HUES64 (cell line): ENCODE measurements at regions not wholly inside any gene's neighbourhood (a gene's known extent, or its start where the extent isn't known, plus 50 kb on each side); places are given as distances from the start of the nearest gene placed in this dataset.

Source experiments
- H3K27ac ChIP-seq: 2 replicates; pipeline ENCODE4 v1.7.0; 2013; ENCODE audit warnings: low read depth, low read length, inconsistent platforms
- H3K27me3 ChIP-seq: 2 replicates; pipeline ENCODE4 v1.6.1; 2013; ENCODE audit warnings: mild to moderate bottlenecking, low read length; ENCODE audit not compliant: insufficient read depth
- H3K36me3 ChIP-seq: 2 replicates; pipeline ENCODE4 v1.6.1; 2013; ENCODE audit warnings: mild to moderate bottlenecking, low read length; ENCODE audit not compliant: insufficient read depth
- H3K4me1 ChIP-seq: 2 replicates; pipeline ENCODE4 v1.6.1; 2013; ENCODE audit warnings: mild to moderate bottlenecking, low read length, moderate library complexity; ENCODE audit not compliant: insufficient read depth
- H3K4me3 ChIP-seq: 2 replicates; pipeline ENCODE4 v1.5.1; 2013; ENCODE audit warnings: mild to moderate bottlenecking, low read length, moderate library complexity
- H3K9ac ChIP-seq: 2 replicates; pipeline ENCODE4 v1.6.1; 2013; ENCODE audit warnings: mild to moderate bottlenecking, low read depth, low read length
- H3K9me3 ChIP-seq: 2 replicates; pipeline ENCODE4 v1.6.1; 2013; ENCODE audit warnings: low read depth, low read length; ENCODE audit not compliant: insufficient read depth
- WGBS: fragments of 150-250, 120-280 bp; methylation state at CpG from one replicate; pipeline ENCODE4 v1.1.7; 2013; ENCODE audit warnings: missing lambda C conversion rate; 5-methylcytosine and 5-hydroxymethylcytosine counted together

DNA sequence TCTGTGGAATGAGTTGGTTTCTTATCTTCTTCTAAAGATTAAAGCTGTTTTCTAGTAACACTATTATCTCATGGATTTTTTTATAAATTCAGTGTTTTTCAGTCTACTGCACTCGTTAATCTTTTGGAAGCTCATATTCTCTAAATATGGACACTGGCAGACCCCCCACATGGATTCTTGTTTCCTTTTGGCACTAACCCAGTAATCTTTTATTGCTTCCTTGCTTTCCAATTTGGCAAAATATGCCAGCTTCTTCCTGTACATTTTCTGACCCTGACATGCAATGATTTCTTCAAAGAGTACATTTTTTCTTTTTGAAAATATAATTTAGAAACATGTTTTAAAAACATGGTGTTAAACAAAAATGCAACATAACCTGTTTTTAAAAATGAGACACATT, 474.2 kb upstream of the FTMT start:
- no peaks in the 10 kb centered on the region for H3K9me3 ChIP-seq
- H3K36me3 ChIP-seq = no peaks in the 10 kb centered on the region
- H3K4me3 ChIP-seq = no peak overlapping the region
- no peaks in the 10 kb centered on the region for H3K27me3 ChIP-seq
- no peak overlapping the region for H3K9ac ChIP-seq
- H3K27ac ChIP-seq = no peak overlapping the region
- no peaks in the 10 kb centered on the region for H3K4me1 ChIP-seq
- WGBS = 94% methylated on average over 1 of the region's 1 CpG

DNA sequence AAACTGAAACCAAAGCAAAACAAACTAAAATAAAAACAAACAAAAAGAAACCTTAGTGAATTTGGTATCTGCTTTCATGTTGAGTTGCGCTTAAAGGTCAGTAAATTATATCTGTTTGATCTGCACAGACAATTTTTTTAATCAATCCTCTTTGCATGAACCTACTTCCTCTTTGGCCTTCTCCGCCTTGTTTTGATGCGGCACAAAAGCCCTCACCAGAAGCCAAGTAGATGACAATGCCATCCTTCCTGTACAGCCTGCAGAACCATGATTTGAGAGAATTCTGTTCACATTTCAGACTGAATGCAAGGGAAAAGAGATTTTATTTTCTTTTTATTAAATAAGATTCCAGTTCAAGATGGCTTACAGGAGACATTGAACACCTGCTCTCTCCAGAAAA, 473.6 kb upstream of the FTMT start:
- Histone ChIP-seq H3K9ac (no peak overlapping the region), H3K4me3 (no peak overlapping the region), H3K9me3 (no peaks in the 10 kb centered on the region), H3K27me3 (no peaks in the 10 kb centered on the region), H3K4me1 (no peaks in the 10 kb centered on the region), H3K36me3 (no peaks in the 10 kb centered on the region), H3K27ac (no peak overlapping the region)
- 96% methylated on average over 3 of the region's 3 CpGs for WGBS

DNA sequence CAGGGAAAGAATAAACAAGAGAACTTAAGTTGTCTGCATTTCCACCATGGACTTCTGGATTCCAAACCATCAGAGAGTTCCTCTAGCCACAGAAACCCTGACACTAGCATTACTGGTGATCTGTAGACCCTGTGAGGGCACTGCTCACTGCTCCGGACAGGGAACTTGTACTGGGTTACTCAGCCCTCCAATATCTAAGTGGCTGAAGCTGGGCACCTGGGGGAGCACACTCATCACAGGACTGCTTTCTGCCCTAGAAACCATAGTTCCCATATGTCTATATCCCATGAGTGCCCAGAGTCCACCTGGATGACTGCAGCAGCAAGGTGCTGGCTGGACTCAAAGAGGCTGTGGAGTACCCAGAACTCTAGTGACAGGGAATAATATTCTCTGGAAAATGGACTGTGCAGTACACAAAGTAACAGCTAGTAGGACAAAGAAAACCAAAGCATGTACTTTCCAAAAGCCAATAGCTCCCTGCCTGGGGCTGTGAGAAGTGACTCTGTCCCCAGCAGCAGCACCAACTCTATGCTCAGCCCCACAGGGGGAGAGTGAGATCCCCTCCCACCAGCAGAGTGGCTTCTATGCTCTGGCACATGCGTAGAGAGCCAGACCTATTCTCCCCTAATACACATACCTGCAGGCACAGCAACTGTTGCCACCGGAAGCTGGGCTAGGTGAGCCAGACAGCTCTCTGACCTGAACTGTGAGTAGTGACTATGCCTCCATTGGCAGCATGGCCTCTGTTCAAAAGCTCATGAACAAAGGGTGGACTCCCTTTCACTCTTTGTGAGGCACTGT, 472.9 kb upstream of the FTMT start:
- Histone ChIP-seq H3K9ac (no peak overlapping the region), H3K4me1 (no peaks in the 10 kb centered on the region), H3K36me3 (no peaks in the 10 kb centered on the region), H3K27me3 (no peaks in the 10 kb centered on the region), H3K9me3 (no peaks in the 10 kb centered on the region), H3K27ac (no peak overlapping the region; the same call in 1 of the 2 replicates), H3K4me3 (no peak overlapping the region)
- 82% methylated on average over 3 of the region's 3 CpGs for WGBS

DNA sequence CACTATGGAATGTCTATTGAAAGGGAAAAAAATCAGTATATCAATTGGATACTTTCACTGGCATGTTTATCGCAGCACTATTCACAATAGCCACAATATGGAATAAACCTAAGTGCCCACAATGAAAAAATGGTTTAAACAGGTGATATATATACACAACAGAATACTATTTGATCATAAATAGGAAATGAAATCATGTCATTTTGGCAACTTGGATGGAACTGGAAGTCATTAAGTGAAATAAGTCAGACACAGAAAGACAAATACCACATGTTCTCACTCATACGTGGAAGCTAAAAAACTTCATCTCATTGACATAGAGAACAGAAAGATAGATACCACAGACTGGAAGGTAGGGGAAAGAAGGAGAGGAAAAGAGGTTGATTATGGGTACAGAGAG, 471.6 kb upstream of the FTMT start:
- Histone ChIP-seq H3K36me3 (no peaks in the 10 kb centered on the region), H3K4me1 (no peaks in the 10 kb centered on the region), H3K4me3 (no peak overlapping the region), H3K9me3 (no peaks in the 10 kb centered on the region), H3K27me3 (no peaks in the 10 kb centered on the region), H3K27ac (no peak overlapping the region), H3K9ac (no peak overlapping the region)
- no CpG with 5 or more reads among the region's 2 CpGs for WGBS

DNA sequence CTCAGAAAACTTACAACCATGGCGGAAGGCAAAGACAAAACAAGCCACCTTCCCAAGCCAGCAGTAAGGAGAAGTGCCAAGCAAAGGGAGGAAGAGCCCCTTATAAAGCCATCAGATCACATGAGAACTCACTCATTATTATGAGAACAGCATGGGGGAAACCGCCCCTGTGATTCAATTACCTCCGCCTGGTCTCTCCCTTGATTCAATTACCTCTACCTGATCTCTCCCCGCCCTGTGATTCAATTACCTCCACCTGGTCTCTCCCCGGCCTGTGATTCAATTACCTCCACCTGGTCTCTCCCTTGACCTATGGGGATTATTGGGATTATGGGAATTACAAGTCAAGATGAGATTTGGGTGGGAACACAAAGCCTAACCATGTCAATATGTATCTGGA, 467.3 kb upstream of the FTMT start:
- Histone ChIP-seq H3K36me3 (no peaks in the 10 kb centered on the region), H3K4me1 (no peaks in the 10 kb centered on the region), H3K4me3 (no peak overlapping the region), H3K27ac (no peak overlapping the region), H3K27me3 (no peaks in the 10 kb centered on the region), H3K9me3 (no peaks in the 10 kb centered on the region), H3K9ac (no peak overlapping the region)
- 80% methylated on average over 4 of the region's 5 CpGs for WGBS

DNA sequence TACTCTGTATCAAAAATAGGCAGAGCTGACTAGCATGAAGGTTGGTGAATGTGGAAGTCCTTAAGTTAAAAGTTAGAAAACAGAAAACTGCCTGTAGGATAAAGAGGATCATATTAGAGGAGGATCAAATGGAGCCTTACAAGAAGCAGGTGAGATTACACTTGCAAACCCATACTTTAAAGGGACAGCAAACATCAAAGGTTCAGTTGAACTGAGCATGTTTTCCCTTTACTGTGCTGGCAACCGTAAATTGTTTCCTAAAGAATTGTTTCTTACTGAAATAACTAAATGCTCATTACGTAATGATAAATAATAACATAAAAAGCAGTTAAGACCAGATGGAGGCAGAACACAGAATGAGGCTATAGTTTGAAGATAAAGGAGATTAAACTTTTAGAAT, 465.3 kb upstream of the FTMT start:
- H3K9ac ChIP-seq = no peak overlapping the region
- no peaks in the 10 kb centered on the region for H3K4me1 ChIP-seq
- WGBS = no CpG with 5 or more reads among the region's 2 CpGs
- no peak overlapping the region for H3K4me3 ChIP-seq
- no peaks in the 10 kb centered on the region for H3K36me3 ChIP-seq
- no peaks in the 10 kb centered on the region for H3K9me3 ChIP-seq
- no peak overlapping the region for H3K27ac ChIP-seq
- no peaks in the 10 kb centered on the region for H3K27me3 ChIP-seq

DNA sequence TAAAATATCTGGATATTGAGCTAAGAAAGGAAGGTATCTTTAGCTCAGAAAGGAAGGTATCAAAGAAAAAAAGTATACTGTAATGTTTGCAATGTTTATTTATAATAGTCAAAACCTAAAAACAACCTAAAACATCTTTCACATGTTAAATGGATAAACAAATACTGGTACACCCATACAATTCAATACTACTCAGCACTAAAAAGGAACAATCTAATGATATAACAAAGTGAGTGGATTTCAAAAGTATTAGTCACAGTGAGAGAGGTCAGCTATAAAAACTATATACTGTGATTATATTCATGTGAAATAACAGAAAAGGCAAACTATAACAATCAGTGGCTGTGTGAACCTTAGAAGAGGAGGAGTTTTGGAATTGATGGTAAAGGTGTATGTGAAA, 455.0 kb upstream of the FTMT start:
- H3K27ac ChIP-seq = no peak overlapping the region
- H3K4me3 ChIP-seq = no peak overlapping the region
- H3K27me3 ChIP-seq = no peaks in the 10 kb centered on the region
- H3K9ac ChIP-seq = no peak overlapping the region
- H3K9me3 ChIP-seq = no peaks in the 10 kb centered on the region
- H3K4me1 ChIP-seq = no peaks in the 10 kb centered on the region
- H3K36me3 ChIP-seq = no peaks in the 10 kb centered on the region

DNA sequence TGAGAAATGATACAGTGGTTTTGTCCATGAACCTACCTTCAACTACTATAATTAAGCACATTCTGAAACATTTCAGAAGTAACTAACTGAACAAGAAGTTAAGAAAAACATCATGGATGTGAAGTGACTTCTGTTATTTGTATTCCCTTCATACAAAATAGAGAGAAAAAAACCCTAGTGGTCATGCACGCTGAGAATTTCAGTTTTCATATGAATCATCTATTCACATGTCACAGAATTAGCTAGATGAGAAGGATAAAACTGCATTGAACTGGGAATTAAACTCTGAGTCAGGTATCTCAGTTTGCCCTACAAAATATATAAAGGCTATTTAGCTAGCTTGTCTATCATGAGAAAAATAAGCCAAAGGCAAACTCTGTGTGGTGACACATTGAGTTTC, 451.8 kb upstream of the FTMT start:
- H3K9me3 ChIP-seq = peaks cover 9% of the 10 kb centered on the region; the same call in 1 of the 2 replicates
- no peak overlapping the region for H3K4me3 ChIP-seq
- no peak overlapping the region for H3K27ac ChIP-seq
- H3K36me3 ChIP-seq = no peaks in the 10 kb centered on the region
- H3K27me3 ChIP-seq = no peaks in the 10 kb centered on the region
- no peaks in the 10 kb centered on the region for H3K4me1 ChIP-seq
- no CpG with 5 or more reads among the region's 1 CpG for WGBS
- H3K9ac ChIP-seq = no peak overlapping the region

DNA sequence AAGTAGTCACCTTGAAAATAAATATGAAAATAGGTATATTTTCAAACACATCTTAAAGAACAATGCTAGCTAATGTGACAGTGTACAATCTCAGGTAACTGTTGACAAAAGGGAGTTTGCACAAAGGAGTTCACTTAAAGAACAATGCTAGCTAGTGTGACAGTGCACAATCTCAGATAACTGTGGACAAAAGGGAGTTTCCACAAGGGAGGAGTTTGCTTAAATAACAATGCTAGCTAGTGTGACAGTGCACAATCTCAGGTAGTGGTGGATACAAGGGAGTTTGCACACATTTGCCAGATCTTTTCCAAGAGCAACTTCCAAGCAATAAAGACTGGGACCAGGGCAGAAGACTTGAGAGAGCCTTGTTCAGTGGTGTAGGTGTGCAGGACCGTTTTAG, 442.9 kb upstream of the FTMT start:
- no peaks in the 10 kb centered on the region for H3K27me3 ChIP-seq
- no peak overlapping the region for H3K27ac ChIP-seq
- H3K9ac ChIP-seq = no peak overlapping the region
- H3K36me3 ChIP-seq = no peaks in the 10 kb centered on the region
- no peaks in the 10 kb centered on the region for H3K4me1 ChIP-seq
- 85% methylated on average over 1 of the region's 1 CpG for WGBS
- H3K4me3 ChIP-seq = no peak overlapping the region
- H3K9me3 ChIP-seq = no peaks in the 10 kb centered on the region

DNA sequence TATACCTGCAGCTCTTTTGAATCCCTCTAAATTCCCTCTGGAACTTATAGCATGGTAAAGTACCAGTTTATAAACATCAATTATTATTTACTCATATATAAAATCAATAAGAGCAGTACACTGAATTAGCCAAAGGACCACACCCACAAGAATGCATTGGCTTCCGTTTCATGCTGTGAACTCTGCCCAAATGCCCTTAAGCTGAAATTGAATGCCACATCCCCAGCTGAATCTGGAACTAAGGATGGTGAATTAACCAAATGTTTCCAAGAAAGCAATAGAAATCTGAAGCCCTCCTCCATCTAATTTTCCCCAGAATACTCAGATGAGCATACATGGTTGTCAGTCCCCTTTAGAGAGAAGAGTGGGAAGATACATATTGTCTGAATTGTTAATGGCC, 436.4 kb upstream of the FTMT start:
- Histone ChIP-seq H3K4me3 (no peak overlapping the region), H3K4me1 (no peaks in the 10 kb centered on the region), H3K9me3 (no peaks in the 10 kb centered on the region), H3K36me3 (no peaks in the 10 kb centered on the region), H3K27me3 (no peaks in the 10 kb centered on the region), H3K27ac (no peak overlapping the region), H3K9ac (no peak overlapping the region)
- WGBS = 89% methylated on average over 1 of the region's 1 CpG

DNA sequence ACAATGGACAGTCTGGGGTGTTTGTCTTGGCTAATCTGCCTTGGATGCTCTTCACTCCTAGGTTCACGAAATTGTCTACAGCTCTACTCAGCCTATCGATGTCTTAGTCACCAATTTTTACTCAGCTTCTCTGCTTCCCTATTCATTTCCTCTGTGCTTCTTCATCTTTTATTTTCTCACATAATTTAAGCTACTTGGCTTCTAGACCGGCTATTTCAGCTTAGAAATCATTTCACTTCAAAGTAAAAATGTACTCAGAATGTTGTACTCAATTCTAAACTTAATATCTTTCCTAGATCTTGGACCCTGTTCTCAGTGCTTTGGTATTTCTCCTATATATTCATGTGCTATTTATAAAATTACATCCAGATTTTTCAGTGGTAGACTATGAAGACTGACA, 430.0 kb upstream of the FTMT start:
- Histone ChIP-seq H3K4me1 (no peaks in the 10 kb centered on the region), H3K9ac (no peak overlapping the region), H3K27ac (no peak overlapping the region), H3K36me3 (no peaks in the 10 kb centered on the region), H3K4me3 (no peak overlapping the region), H3K27me3 (no peaks in the 10 kb centered on the region), H3K9me3 (no peaks in the 10 kb centered on the region)
- 88% methylated on average over 3 of the region's 3 CpGs for WGBS

DNA sequence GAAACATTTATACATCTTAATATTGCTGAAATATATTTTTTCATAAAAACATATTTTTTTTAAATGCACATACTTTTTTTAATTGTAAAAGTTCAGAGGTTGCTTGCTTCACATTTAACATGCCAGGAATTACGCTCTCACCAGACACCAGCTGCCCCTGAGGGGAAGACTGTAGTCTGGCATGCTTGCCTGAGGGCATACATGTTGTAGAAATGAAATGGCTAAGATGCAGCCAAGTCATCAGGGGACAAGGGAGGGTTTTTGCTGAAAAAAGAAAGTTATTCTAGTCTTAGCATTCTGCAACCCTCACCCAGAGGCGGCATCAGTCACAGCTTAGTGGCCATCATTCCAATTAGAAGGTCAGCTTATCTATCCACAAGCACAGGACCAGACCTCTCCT, 426.7 kb upstream of the FTMT start:
- WGBS = 96% methylated on average over 2 of the region's 2 CpGs
- no peaks in the 10 kb centered on the region for H3K4me1 ChIP-seq
- H3K4me3 ChIP-seq = no peak overlapping the region
- no peaks in the 10 kb centered on the region for H3K27me3 ChIP-seq
- no peak overlapping the region for H3K9ac ChIP-seq
- no peak overlapping the region for H3K27ac ChIP-seq
- no peaks in the 10 kb centered on the region for H3K9me3 ChIP-seq
- H3K36me3 ChIP-seq = no peaks in the 10 kb centered on the region
